H9 (cell line): ENCODE measurements at regions not wholly inside any gene's neighbourhood (a gene's known extent, or its start where the extent isn't known, plus 50 kb on each side); places are given as distances from the start of the nearest gene placed in this dataset.

Experiments used
- DNase-seq: peaks from one replicate; pipeline ENCODE4 v3.0.0-alpha.2; 2017
- H2AFZ ChIP-seq: one replicate; pipeline ENCODE4 v1.6.1; 2013; ENCODE audit warnings: mild to moderate bottlenecking, low read length, control low read depth, moderate library complexity
- H2AK5ac ChIP-seq: 2 replicates; pipeline ENCODE4 v1.6.1; 2013; ENCODE audit warnings: low read length, control low read depth, mixed read lengths; ENCODE audit not compliant: insufficient read length
- H2BK120ac ChIP-seq: one replicate; pipeline ENCODE4 v1.6.1; 2013; ENCODE audit warnings: low read depth, mild to moderate bottlenecking, low read length, control low read depth, inconsistent platforms; ENCODE audit not compliant: poor library complexity, severe bottlenecking
- H2BK12ac ChIP-seq: 2 replicates; pipeline ENCODE4 v1.6.1; 2013; ENCODE audit warnings: low read length, control low read depth, mixed read lengths, low read depth; ENCODE audit not compliant: insufficient read length
- H2BK15ac ChIP-seq: 2 replicates; pipeline ENCODE4 v1.6.1; 2013; ENCODE audit warnings: low read depth, low read length, control low read depth
- H2BK20ac ChIP-seq: one replicate; pipeline ENCODE4 v1.6.1; 2013; ENCODE audit warnings: low read depth, mild to moderate bottlenecking, low read length, control low read depth, inconsistent platforms; ENCODE audit not compliant: poor library complexity, severe bottlenecking
- H2BK5ac ChIP-seq: 2 replicates; pipeline ENCODE4 v1.6.1; 2013; ENCODE audit warnings: low read length, control low read depth, mixed read lengths; ENCODE audit not compliant: insufficient read length
- H3K14ac ChIP-seq: 2 replicates; pipeline ENCODE4 v1.6.1; 2013; ENCODE audit warnings: low read length, control low read depth; ENCODE audit not compliant: insufficient read depth
- H3K18ac ChIP-seq: 2 replicates; pipeline ENCODE4 v1.6.1; 2013; ENCODE audit warnings: low read depth, mild to moderate bottlenecking, mixed read lengths, low read length, control low read depth; ENCODE audit not compliant: insufficient read length
- H3K23ac ChIP-seq: 2 replicates; pipeline ENCODE4 v1.6.1; 2013; ENCODE audit warnings: low read length, control low read depth, mixed read lengths, low read depth; ENCODE audit not compliant: insufficient read length
- H3K23me2 ChIP-seq: 2 replicates; pipeline ENCODE4 v1.6.1; 2013; ENCODE audit warnings: low read depth, mild to moderate bottlenecking, mixed read lengths, low read length, control low read depth; ENCODE audit not compliant: insufficient read length, poor library complexity, severe bottlenecking
- H3K27ac ChIP-seq: 2 replicates; pipeline ENCODE4 v1.5.1; 2013; ENCODE audit warnings: low read length, control low read depth, mixed read lengths, low read depth; ENCODE audit not compliant: insufficient read length
- H3K27me3 ChIP-seq: 2 replicates; pipeline ENCODE4 v1.6.1; 2013; ENCODE audit warnings: low read length, control low read depth, inconsistent platforms; ENCODE audit not compliant: insufficient read depth
- H3K4ac ChIP-seq: 2 replicates; pipeline ENCODE4 v1.6.1; 2013; ENCODE audit warnings: low read depth, mild to moderate bottlenecking, control low read depth, inconsistent platforms, low read length, moderate library complexity
- H3K4me1 ChIP-seq: 2 replicates; pipeline ENCODE4 v1.6.1; 2013; ENCODE audit warnings: low read length, control low read depth, inconsistent platforms; ENCODE audit not compliant: insufficient read depth
- H3K4me2 ChIP-seq: 2 replicates; pipeline ENCODE4 v1.6.1; 2013; ENCODE audit warnings: low read length, control low read depth, mixed read lengths; ENCODE audit not compliant: insufficient read length, insufficient read depth
- H3K56ac ChIP-seq: 2 replicates; pipeline ENCODE4 v1.6.1; 2013; ENCODE audit warnings: low read depth, mild to moderate bottlenecking, mixed read lengths, low read length, control low read depth; ENCODE audit not compliant: insufficient read length
- H3K79me1 ChIP-seq: 2 replicates; pipeline ENCODE4 v1.6.1; 2013; ENCODE audit warnings: low read depth, mild to moderate bottlenecking, moderate library complexity, low read length, control low read depth, inconsistent platforms; ENCODE audit not compliant: insufficient read depth, poor library complexity, severe bottlenecking
- H3K79me2 ChIP-seq: 2 replicates; pipeline ENCODE4 v1.6.1; 2013; ENCODE audit warnings: low read length, control low read depth, inconsistent platforms; ENCODE audit not compliant: insufficient read depth
- H3K9ac ChIP-seq: 2 replicates; pipeline ENCODE4 v1.6.1; 2013; ENCODE audit warnings: low read length, control low read depth, mixed read lengths; ENCODE audit not compliant: insufficient read length; ENCODE audit errors: extremely low read depth
- H3K9me3 ChIP-seq: one replicate; pipeline ENCODE4 v1.6.1; 2013; ENCODE audit warnings: low read depth, low read length, inconsistent platforms; ENCODE audit not compliant: control insufficient read depth
- H3T11ph ChIP-seq: one replicate; pipeline ENCODE4 v1.6.1; 2013; ENCODE audit warnings: mild to moderate bottlenecking, low read length, control low read depth, inconsistent platforms
- H4K20me1 ChIP-seq: one replicate; pipeline ENCODE4 v1.6.1; 2013; ENCODE audit not compliant: control insufficient read depth, insufficient read length, insufficient read depth
- H4K5ac ChIP-seq: 2 replicates; pipeline ENCODE4 v1.6.1; 2013; ENCODE audit warnings: low read depth, mild to moderate bottlenecking, mixed read lengths, low read length, control low read depth; ENCODE audit not compliant: insufficient read length
- H4K8ac ChIP-seq: replicated peaks from 2 replicates; pipeline ENCODE4 v1.6.1; 2013; ENCODE audit warnings: low read length, control low read depth, mixed read lengths, low read depth; ENCODE audit not compliant: insufficient read length
- H4K91ac ChIP-seq: 2 replicates; pipeline ENCODE4 v1.6.1; 2013; ENCODE audit warnings: low read depth, mild to moderate bottlenecking, moderate library complexity, mixed read lengths, low read length, control low read depth; ENCODE audit not compliant: insufficient read length
- H3K27ac Mint-ChIP-seq, 3 experiments: 2 replicates in 2 of 3; 3 replicates in 1 of 3; pipeline ENCODE4 v1.8.0; 2020 to 2021; ENCODE audit warnings: mixed read lengths in 3 of 3, mild to moderate bottlenecking in 1 of 3, moderate library complexity in 1 of 3
- H3K27me3 Mint-ChIP-seq: 2 replicates; pipeline ENCODE4 v1.8.0; 2021; ENCODE audit warnings: low read depth, mild to moderate bottlenecking, moderate library complexity, mixed read lengths
- H3K36me3 Mint-ChIP-seq, 3 experiments: 2 replicates in 2 of 3; 3 replicates in 1 of 3; pipeline ENCODE4 v1.8.0; 2020 to 2021; ENCODE audit warnings: low read depth in 3 of 3, mixed read lengths in 3 of 3; ENCODE audit not compliant: insufficient read depth in 1 of 3
- H3K4me1 Mint-ChIP-seq, 2 experiments: 2 replicates each; pipeline ENCODE4 v1.8.0; 2020; ENCODE audit warnings: mixed read lengths in 2 of 2
- H3K4me3 Mint-ChIP-seq, 2 experiments: 2 replicates in 1 of 2; 3 replicates in 1 of 2; pipeline ENCODE4 v1.8.0; 2020 to 2021; ENCODE audit warnings: mild to moderate bottlenecking in 2 of 2, mixed read lengths in 2 of 2, moderate library complexity in 1 of 2
- H3K9me3 Mint-ChIP-seq, 2 experiments: 2 replicates in 1 of 2; 3 replicates in 1 of 2; pipeline ENCODE4 v1.8.0; 2020; ENCODE audit warnings: mild to moderate bottlenecking in 2 of 2, mixed read lengths in 2 of 2, moderate library complexity in 1 of 2
- WGBS: extraction: QIAGEN DNeasy Blood & Tissue Kit; methylation state at CpG from one replicate; pipeline ENCODE4 v1.1.7; 2013; ENCODE audit warnings: missing lambda C conversion rate, low lambda C conversion rate, mixed read lengths; ENCODE audit not compliant: insufficient read length; ENCODE audit errors: extremely low coverage; 5-methylcytosine and 5-hydroxymethylcytosine counted together
- TF ChIP-seq, protein P1 (sequence below): fragments of 200-600 bp; sonication (generic); conservative IDR thresholded peaks from 3 replicates; pipeline ENCODE4 v1.8.0; 2021; ENCODE audit warnings: antibody characterized with exemption, mild to moderate bottlenecking

DNA sequence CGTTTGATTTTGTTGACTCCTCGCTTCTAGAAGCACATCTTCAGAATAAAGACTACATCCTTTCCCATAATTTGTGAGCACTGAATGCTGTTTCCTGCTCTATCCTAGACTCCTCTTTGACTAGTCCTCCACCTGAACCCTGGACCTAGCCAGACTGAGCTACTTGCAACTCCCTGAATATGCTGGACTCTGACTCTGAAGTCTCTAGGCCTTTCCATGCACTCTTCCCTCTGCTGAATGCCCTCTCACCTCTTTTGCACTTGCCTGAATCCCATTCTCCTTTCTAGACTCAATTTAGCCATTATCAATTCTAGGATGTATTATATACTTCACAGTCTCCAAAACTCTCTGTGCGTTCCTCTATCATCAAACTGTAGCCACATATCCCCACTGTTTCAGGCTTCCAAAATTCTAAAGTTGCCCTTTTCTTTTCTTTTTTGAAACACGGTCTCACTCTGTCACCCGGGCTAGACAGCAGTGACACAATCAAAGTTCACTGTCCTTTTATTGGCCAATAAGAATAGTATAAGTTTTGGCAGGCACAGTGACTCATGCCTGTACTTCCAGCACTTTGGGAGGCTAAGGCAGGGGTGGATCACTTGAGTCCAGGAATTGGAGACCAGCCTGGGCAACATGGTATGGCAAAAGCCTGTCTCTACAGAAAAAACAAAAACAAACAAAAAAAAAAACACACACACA is 127.0 kb downstream of the LTN1 start:
- TF ChIP-seq, protein P1, sequence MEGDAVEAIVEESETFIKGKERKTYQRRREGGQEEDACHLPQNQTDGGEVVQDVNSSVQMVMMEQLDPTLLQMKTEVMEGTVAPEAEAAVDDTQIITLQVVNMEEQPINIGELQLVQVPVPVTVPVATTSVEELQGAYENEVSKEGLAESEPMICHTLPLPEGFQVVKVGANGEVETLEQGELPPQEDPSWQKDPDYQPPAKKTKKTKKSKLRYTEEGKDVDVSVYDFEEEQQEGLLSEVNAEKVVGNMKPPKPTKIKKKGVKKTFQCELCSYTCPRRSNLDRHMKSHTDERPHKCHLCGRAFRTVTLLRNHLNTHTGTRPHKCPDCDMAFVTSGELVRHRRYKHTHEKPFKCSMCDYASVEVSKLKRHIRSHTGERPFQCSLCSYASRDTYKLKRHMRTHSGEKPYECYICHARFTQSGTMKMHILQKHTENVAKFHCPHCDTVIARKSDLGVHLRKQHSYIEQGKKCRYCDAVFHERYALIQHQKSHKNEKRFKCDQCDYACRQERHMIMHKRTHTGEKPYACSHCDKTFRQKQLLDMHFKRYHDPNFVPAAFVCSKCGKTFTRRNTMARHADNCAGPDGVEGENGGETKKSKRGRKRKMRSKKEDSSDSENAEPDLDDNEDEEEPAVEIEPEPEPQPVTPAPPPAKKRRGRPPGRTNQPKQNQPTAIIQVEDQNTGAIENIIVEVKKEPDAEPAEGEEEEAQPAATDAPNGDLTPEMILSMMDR = no peak

More for the DNA sequence above, 127.0 kb downstream of the LTN1 start:
- no peak overlapping the region for H4K91ac ChIP-seq
- Mint-ChIP-seq H3K9me3 (no peaks in the 10 kb centered on the region), H3K4me1 (no peaks in the 10 kb centered on the region), H3K27me3 (no peaks in the 10 kb centered on the region), H3K4me3 (no peak overlapping the region), H3K36me3 (no peaks in the 10 kb centered on the region; a peak in 2 of 7 replicates), H3K27ac (no peak overlapping the region)
- H2AK5ac ChIP-seq = no peak overlapping the region
- H2BK12ac ChIP-seq = no peak overlapping the region
- no peak overlapping the region for H3K23ac ChIP-seq
- DNase-seq = no peak
- no peak overlapping the region for H3K9ac ChIP-seq
- H3K9me3 ChIP-seq = no peaks in the 10 kb centered on the region
- H4K5ac ChIP-seq = no peak overlapping the region
- no peaks in the 10 kb centered on the region for H3K4me1 ChIP-seq
- H3K4ac ChIP-seq = no peak overlapping the region
- H2BK15ac ChIP-seq = no peak overlapping the region
- no peak overlapping the region for H3K27ac ChIP-seq
- H2BK20ac ChIP-seq = no peak overlapping the region
- H3K4me2 ChIP-seq = no peak overlapping the region
- H2BK5ac ChIP-seq = no peak overlapping the region
- no peaks in the 10 kb centered on the region for H3K23me2 ChIP-seq
- no peaks in the 10 kb centered on the region for H3K27me3 ChIP-seq
- H3T11ph ChIP-seq = no peak overlapping the region
- H4K20me1 ChIP-seq = no peaks in the 10 kb centered on the region
- WGBS = no CpG with 5 or more reads among the region's 5 CpGs
- H3K18ac ChIP-seq = no peak overlapping the region
- H3K56ac ChIP-seq = no peak overlapping the region
- no peak overlapping the region for H2BK120ac ChIP-seq
- H3K14ac ChIP-seq = no peak overlapping the region
- H2AFZ ChIP-seq = no peak overlapping the region
- no peak overlapping the region for H4K8ac ChIP-seq
- H3K79me2 ChIP-seq = no peaks in the 10 kb centered on the region
- H3K79me1 ChIP-seq = no peaks in the 10 kb centered on the region
